ENCODE measurements at regions not wholly inside any gene's neighbourhood (a gene's known extent, or its start where the extent isn't known, plus 50 kb on each side); places are given as distances from the start of the nearest gene placed in this dataset.

- TF ChIP-seq ZNF274 (CRISPR knock-in tag; IDR thresholded peaks at IDR 0.05) (no peak), ZNF780A (CRISPR knock-in tag; IDR thresholded peaks at IDR 0.05) (no peak), ATF2 (CRISPR knock-in tag; IDR thresholded peaks at IDR 0.05) (no peak), ZFP37 (CRISPR knock-in tag; IDR thresholded peaks at IDR 0.05; ENCODE audit: borderline replicate concordance) (no peak), TCF7L2 (IDR thresholded peaks at IDR 0.05; ENCODE audit: low read depth, low read length) (no peak), DPF2 (CRISPR knock-in tag; IDR thresholded peaks at IDR 0.05; ENCODE audit: borderline replicate concordance, low read depth) (no peak), NR2F1 (CRISPR knock-in tag; IDR thresholded peaks at IDR 0.05) (no peak), SIN3A (IDR thresholded peaks at IDR 0.05; ENCODE audit: borderline replicate concordance, low read depth, low read length) (no peak)
Measured at GRCh38 chr4:159446266-159446976, 343.5 kb downstream of the RAPGEF2 start.
